ENCODE measurements at regions not wholly inside any gene's neighbourhood (a gene's known extent, or its start where the extent isn't known, plus 50 kb on each side); places are given as distances from the start of the nearest gene placed in this dataset.

DNA sequence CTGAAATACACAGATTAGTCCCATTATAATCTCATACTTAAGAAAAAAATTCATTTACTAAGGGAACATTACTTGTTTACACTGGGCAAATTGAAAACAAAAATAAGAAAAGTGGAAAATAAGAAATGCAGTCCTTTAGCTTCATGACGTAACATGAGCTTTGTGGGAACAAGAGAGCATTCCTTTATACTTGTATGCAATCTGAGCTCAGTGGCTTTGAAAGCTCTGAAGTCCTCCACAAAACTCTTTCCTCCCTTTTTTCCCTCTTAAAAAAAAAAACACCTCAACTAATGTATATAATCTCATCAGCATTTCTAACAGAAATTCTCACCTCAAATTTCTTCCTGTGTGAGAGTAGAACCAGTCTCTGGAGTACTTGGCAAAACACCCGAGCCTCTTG lies 76.9 kb upstream of the OTX2 start:
- Histone ChIP-seq H3K4me1 (no peaks in the 10 kb centered on the region), H3K4me3 (no peak overlapping the region), H3K27me3 (peaks cover 22% of the 10 kb centered on the region), H3K36me3 (no peaks in the 10 kb centered on the region), H3K9me3 (no peaks in the 10 kb centered on the region), H3K27ac (no peak overlapping the region)
- 14 to 37% methylated on average over 2 of the region's 2 CpGs for WGBS, 2 donors (ENCODE audit: low coverage in 1 of 2)
- ATAC-seq = no peak
- TF ChIP-seq POLR2A (IDR thresholded peaks at IDR 0.05) (no peak), EP300 (IDR thresholded peaks at IDR 0.05) (no peak), POLR2AphosphoS5 (IDR thresholded peaks at IDR 0.05) (no peak)
- TF ChIP-seq, protein P1, sequence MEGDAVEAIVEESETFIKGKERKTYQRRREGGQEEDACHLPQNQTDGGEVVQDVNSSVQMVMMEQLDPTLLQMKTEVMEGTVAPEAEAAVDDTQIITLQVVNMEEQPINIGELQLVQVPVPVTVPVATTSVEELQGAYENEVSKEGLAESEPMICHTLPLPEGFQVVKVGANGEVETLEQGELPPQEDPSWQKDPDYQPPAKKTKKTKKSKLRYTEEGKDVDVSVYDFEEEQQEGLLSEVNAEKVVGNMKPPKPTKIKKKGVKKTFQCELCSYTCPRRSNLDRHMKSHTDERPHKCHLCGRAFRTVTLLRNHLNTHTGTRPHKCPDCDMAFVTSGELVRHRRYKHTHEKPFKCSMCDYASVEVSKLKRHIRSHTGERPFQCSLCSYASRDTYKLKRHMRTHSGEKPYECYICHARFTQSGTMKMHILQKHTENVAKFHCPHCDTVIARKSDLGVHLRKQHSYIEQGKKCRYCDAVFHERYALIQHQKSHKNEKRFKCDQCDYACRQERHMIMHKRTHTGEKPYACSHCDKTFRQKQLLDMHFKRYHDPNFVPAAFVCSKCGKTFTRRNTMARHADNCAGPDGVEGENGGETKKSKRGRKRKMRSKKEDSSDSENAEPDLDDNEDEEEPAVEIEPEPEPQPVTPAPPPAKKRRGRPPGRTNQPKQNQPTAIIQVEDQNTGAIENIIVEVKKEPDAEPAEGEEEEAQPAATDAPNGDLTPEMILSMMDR (IDR thresholded peaks at IDR 0.05) = no peak

DNA sequence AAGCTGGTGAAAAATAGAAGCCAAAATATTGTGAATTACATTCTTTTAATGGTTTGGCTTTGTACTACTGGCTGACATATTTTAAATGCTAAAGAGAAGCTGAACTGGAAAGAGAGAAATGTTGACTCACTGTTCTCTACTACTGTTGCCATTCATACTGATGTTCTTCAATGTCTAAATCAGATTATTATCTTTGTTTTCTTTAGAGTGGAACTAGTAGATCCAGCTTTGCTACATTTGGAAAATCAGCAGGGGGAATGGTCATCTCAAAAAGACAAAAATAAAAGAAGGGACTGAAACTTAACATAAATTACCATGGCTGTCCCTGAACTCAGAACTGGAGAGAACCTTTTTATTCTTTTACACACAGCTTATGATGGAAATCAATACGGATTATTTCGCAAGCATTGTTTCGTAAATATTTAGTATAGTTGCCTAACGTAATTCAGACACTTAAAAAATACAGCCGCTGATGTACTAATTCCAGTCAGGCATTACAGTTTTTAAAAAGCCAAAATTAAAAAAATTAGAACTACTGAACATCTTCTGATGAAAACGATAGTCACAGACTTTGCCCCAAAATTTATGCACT lies 76.3 kb upstream of the OTX2 start:
- Histone ChIP-seq H3K36me3 (no peaks in the 10 kb centered on the region), H3K4me3 (no peak overlapping the region), H3K9me3 (no peaks in the 10 kb centered on the region), H3K27ac (no peak overlapping the region), H3K27me3 (peaks cover 22% of the 10 kb centered on the region), H3K4me1 (no peaks in the 10 kb centered on the region)
- 68% methylated on average over 6 of the region's 6 CpGs for WGBS, 2 donors (ENCODE audit: low coverage in 1 of 2)
- TF ChIP-seq EP300 (IDR thresholded peaks at IDR 0.05) (no peak), POLR2A (IDR thresholded peaks at IDR 0.05) (no peak), POLR2AphosphoS5 (IDR thresholded peaks at IDR 0.05) (no peak)
- TF ChIP-seq, protein P1 (IDR thresholded peaks at IDR 0.05) = no peak
- ATAC-seq = no peak

DNA sequence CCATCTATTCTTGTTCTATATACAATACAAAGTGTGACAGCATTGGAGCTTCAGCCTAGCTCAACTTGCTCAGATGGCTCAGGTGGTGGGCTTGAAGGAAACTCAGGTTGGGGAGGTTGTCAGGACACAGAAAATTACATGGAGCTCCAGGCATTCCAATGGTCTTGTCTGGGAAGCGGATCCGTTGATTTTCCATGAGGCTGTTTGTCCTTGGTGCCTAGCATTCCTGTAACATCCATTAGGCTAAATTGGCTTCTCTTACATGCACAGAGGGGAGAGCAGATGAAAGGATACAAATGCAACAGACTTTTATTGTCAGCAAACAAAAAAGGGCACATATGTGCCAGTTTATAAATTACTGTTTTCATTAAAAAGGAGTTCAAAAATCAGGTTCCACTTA lies 75.5 kb upstream of the OTX2 start:
- Histone ChIP-seq H3K27me3 (peaks cover 22% of the 10 kb centered on the region), H3K36me3 (no peaks in the 10 kb centered on the region), H3K9me3 (no peaks in the 10 kb centered on the region), H3K4me3 (no peak overlapping the region), H3K27ac (no peak overlapping the region), H3K4me1 (no peaks in the 10 kb centered on the region)
- no peak for ATAC-seq
- TF ChIP-seq POLR2A (IDR thresholded peaks at IDR 0.05) (no peak), EP300 (IDR thresholded peaks at IDR 0.05) (no peak), POLR2AphosphoS5 (IDR thresholded peaks at IDR 0.05) (no peak)
- TF ChIP-seq, protein P1 (IDR thresholded peaks at IDR 0.05) = no peak
- WGBS, 2 donors (ENCODE audit: low coverage in 1 of 2) = 45 to 80% methylated on average over 2 of the region's 2 CpGs

DNA sequence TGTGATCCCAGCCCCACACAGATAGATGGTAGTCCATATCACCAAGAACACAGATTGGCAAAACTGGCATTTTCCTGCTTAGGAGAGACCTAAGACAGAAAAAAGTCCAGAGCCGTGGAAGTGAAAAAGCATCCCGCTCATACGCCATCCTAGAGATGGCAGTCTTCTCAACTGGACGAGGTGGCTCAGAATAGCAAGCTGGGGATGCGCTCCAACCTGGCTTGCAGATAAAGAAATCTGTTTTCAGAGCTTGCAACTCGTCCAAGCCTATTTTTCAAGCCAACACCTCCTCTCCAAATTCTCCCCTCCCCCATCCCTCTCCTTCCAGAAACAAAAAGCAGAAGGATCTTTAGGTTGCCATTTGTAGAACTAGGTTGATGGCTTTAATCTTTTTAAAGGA lies 74.3 kb upstream of the OTX2 start:
- Histone ChIP-seq H3K27ac (no peak overlapping the region), H3K27me3 (peaks cover 24% of the 10 kb centered on the region), H3K36me3 (no peaks in the 10 kb centered on the region), H3K4me1 (no peaks in the 10 kb centered on the region), H3K4me3 (no peak overlapping the region), H3K9me3 (no peaks in the 10 kb centered on the region)
- ATAC-seq = no peak
- no peak for TF ChIP-seq EP300 (IDR thresholded peaks at IDR 0.05)
- TF ChIP-seq POLR2A (IDR thresholded peaks at IDR 0.05) = no peak
- WGBS, 2 donors (ENCODE audit: low coverage in 1 of 2) = 22 to 39% methylated on average over 5 to 6 of the region's 6 CpGs

DNA sequence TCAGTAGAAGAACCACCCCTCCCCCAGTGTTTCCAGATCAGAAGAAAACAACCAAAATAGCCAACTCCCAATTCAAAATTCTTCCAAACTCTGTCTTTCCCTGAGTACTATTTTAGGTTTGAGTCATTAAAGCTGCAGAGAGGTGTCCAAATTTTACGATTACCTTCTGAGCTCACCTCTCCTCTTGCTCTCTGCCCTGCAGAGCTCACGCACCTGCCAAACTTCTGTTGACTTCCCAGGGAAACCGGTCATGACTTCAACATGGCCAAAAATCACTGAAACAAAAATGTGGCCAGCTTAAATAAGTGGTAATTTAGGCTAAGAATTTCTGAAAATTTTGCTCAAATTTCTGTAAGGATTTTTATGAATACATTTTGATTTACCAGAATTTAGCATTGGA lies 70.9 kb upstream of the OTX2 start:
- no peak for TF ChIP-seq POLR2A (IDR thresholded peaks at IDR 0.05)
- no peak for TF ChIP-seq EP300 (IDR thresholded peaks at IDR 0.05)
- TF ChIP-seq, protein P1 (IDR thresholded peaks at IDR 0.05) = no peak
- no peak for TF ChIP-seq POLR2AphosphoS5 (IDR thresholded peaks at IDR 0.05)
- no peak for ATAC-seq
- Histone ChIP-seq H3K4me3 (no peak overlapping the region), H3K27me3 (peaks cover 18% of the 10 kb centered on the region), H3K4me1 (no peaks in the 10 kb centered on the region), H3K9me3 (no peaks in the 10 kb centered on the region), H3K36me3 (no peaks in the 10 kb centered on the region), H3K27ac (no peak overlapping the region)
- 58 to 74% methylated on average over 3 of the region's 3 CpGs for WGBS, 2 donors (ENCODE audit: low coverage in 1 of 2)

Measured in gastroesophageal sphincter (tissue), 4 donors.